GM03348 (cell line): ENCODE measurements at regions not wholly inside any gene's neighbourhood (a gene's known extent, or its start where the extent isn't known, plus 50 kb on each side); places are given as distances from the start of the nearest gene placed in this dataset.
"Not testable (repeated sequence)": the region's sequence is repeated elsewhere in the genome, so short reads cannot be mapped to it uniquely, and the experiment has no call there.

Experiments used
- DNase-seq: peaks from one replicate; pipeline ENCODE4 v3.0.0; 2012; ENCODE audit warnings: low spot score

DNA sequence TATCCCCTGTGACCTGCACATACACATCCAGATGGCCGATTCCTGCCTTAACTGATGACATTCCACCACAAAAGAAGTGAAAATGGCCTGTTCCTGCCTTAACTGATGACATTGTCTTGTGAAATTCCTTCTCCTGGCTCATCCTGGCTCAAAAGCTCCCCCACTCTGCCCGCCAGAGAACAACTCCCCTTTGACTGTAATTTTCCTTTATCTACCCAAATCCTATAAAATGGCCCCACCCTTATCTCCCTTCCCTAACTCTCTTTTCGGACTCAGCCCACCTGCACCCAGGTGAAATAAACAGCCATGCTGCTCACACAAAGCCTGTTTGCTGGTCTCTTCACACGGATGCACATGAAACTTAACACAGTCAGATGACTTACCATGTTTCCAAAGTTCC lies 403.8 kb downstream of the TBC1D32 start:
- not testable (repeated sequence) for DNase-seq

DNA sequence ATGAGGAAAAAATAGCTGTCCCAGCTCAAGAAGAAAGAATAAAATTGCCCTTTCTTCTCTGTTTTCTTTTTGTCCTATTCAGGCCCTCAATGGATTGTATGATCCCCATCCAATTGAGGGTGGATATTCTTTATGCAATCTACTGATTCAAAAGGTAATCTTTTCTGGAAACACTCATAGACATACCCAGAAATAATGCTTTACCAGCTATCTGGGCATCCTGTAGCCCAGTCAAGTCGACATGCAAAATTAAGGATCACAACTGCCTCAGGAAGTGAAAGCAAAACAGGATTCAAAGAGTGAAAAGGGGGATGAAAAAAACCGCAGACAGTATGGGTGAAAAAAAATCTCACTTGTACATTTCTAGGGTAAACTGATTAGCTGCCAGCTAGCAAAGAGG lies 410.1 kb downstream of the TBC1D32 start:
- no peak for DNase-seq

DNA sequence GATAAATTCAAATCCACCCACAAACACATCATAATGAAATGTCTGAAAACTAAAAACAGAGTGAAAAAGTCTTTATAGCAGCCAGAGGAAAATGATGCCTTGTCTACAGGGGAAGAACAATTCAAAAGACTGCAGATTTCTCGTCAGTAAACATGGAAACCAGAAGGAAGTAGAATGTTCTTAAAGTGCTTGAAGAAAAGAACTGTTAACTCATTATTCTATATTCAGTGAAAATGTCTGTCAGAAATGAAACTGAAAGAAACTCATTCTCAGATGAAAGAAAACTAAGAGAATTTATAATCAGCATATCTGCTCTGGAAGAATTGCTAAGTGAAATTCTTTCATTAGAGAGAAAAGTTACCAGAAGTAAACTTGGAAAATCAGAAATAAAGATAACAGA lies 416.1 kb downstream of the TBC1D32 start:
- no peak for DNase-seq

DNA sequence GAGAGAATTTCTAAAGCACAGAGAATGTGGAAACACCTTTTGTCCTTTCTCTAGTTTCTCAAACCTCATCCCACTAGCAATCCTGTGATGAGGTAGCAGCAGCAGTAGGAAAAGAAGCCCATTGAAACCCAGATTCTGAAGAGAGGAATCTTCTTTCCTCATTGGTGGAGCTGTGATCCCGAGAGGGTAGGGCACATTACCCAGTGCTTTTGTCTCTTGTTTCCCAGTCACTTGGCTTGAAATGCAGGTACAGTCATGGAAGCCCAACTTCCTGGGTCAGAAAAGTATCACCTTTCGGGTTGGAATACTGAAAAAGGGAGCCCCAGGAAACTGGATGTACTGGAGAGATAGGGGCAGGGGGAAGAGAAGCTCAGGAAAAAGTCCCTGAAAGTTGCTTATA lies 417.4 kb downstream of the TBC1D32 start:
- no peak for DNase-seq

DNA sequence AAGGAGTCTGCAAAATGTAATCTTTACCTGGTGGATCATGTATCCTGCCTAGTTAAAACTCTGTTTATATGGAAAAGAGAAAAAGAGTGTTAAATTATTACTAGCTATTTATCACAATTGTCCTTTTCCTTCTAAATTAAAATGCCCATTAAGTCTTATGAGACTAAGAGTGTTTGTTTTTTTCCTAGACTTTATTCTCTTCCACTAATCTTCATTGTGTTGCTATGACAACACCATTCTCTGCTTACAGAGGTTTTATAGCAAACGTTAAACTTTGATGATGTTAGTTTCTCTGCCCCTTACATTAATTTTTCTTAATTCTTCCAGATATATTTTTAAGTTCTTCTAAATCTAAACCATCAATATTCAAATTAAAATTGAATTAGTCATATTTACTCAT lies 420.8 kb downstream of the TBC1D32 start:
- DNase-seq, result no peak

DNA sequence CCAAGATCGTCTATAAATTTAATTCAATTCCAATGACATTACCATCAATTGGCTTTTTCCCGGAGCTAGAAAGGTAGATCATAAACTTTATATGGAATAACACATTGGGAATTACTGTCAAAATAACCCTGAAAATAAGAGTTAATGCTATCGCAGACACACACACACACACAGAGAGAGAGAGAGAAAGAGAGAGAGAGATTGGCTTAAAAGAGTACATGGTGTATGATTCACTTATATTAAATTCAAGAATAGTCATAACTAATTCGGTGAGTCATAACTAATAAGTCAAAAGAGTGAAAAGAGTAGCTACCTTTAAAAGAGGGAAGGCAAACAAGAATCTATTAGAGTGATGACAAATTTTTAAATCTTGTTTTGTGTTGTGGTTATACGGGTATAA lies 425.5 kb downstream of the TBC1D32 start:
- no peak for DNase-seq

DNA sequence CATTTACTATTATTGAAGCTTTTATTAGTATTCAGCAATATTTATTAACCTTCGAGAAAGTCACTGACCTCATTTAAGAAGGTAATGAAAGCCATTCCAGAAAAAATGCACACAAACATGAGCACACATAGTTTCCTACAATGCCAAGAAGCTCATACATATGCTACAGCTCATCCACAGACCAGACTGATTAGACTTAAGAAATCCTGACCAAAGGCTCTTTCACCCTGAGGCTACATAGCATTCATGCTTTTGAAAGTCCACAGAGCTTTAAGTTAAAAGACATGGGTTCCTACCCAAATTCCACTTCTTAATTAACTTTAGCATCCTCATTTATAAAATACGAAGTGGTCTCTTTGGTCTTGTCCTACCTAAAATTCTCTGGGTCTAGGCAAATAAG lies 430.4 kb downstream of the TBC1D32 start:
- no peak for DNase-seq

DNA sequence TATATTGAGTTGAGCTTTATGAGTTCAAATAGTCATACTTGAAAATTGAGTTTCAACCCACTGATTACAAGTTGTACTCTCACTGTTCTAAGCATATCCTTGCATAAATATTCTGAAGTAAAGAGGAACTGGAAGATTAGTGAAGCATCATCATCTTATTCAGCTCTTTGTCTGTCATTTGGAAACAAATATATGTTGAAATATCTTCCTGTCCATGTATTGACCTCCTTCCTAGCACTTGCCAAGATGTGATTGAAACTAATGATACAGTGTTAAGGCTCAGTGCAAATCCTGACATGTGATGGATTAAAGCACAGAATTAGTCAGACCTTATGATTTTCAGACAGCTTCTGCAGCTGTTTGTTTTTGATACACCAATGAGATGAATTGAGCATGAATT lies 434.3 kb downstream of the TBC1D32 start:
- no peak for DNase-seq

DNA sequence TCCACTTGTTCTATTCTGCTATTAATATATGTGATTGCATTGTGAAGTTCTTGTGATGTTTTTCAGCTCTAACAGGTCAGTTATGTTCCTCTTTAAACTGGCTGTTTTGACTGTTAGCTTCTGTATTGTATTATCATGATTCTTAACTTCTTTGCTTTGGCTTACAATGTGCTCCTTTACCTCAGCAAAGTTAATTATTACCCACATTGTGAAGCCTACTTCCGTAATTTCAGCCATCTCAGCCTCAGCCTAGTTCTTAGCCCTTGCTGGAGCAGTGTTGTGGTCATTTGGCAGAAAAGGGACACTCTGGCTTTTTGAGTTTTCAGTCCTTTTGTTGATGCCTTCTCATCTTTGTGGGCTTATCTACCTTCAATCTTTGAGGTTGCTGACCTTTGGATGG lies 440.2 kb downstream of the TBC1D32 start:
- no peak for DNase-seq

DNA sequence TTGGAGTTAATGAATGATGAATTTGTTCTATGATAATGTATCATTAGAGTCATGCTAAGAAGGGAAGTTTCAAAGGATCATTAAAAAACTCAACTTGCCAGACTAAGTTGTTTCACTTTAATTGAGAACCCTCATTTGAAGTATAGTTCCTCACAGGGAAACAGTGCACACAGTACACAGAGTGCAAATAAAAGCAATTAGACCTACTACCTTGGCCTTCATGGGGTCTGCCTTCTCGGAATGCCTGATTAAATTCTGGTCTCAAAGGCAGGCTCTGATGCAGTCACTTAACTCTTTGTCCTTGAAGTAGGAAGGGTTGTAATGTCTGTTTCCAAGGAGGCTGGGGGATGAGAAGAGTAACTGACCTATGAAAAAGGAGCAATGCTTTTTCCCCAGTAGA lies 457.3 kb downstream of the TBC1D32 start:
- no peak for DNase-seq

DNA sequence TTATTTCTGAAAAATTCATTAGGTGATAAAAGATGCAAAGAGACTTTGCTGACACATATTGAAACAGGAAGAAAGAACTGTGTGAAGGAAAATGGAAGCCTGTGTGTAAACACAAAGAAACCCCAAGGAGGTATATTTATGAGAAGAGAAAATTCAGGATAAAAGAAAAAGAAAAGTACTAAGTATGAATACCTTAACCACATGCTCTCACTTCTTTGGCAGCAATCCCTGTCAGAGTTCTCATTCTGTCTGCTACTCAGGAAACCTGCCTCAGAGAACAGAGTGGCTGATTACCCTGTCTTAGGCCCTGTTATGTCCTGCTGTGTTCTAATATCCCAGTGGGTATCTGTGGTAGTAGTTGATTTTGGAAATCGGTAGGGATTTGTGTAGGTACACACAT lies 457.9 kb downstream of the TBC1D32 start:
- DNase-seq, result no peak

DNA sequence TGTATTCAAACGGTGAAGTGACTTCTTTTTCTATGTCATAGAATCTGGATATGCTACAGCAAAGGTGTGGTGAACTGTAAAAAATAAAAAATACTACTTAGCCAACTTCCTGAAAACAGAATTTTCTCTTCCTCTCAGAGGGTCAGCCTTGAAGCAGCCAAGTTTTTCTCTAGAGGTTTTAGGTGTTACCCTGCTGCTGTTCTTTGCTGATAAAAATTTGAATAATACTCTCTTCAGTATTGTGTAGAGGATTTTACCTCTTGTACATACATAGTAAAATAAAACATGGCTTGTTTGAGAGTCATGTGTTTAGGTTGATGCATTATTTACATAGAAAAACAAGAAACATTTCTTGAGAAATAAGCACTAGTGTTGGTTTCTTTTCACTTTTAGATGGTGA lies 458.4 kb downstream of the TBC1D32 start:
- DNase-seq, result no peak

DNA sequence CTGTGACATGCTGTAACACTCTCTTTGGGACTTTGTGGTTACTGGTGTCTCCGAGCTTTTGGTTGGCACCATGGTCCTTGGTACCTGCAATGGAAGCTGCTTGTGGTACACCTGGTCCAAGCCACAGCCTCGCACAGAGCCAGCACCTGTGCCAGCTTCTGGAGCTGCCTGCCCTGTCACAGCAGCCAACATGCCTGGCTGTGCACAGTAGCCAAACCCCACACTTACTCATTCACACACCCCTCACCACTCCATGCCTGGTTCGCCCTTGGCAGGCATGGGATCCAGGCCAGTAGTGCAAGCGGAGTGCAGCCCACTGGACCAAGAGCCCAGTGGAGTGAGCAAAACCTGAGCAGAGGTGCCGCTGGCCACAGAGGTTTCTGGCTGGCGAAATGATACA lies 459.9 kb downstream of the TBC1D32 start:
- no peak for DNase-seq

DNA sequence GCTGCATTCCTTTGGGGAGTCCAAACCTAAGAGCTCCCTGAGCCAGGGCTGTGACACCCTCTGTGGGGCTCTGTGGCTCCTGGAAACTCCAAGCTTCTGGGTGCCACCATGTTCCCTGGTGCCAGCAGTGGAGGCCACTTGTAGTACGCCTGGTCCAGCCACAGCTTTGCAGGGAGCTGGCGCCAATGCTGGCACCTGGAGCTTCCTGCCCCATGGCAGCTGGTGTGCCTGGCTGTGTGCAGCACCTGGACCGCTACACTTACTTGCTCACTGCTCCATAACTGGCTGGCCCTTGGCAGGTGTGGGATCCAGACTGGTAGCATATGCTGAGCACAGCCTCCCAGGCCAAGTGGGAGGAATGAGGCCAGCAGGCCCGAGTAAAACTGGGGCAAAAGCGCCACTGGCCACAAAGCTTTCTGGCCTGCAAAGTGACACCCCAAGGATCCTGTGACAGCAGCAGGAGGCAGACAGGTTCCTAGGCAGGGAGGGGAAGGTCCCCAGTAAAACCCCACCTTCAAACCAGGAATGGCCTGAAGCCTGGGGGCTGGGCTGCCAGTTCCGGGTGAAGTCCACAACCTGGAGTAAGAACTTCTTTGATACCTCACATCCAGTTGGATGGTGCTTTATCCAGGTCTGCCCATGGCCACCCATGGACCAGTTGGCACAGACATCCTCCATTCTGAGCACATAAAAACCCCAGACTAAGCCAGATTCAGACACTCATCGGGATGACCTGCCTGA lies 461.0 kb downstream of the TBC1D32 start:
- no peak for DNase-seq

DNA sequence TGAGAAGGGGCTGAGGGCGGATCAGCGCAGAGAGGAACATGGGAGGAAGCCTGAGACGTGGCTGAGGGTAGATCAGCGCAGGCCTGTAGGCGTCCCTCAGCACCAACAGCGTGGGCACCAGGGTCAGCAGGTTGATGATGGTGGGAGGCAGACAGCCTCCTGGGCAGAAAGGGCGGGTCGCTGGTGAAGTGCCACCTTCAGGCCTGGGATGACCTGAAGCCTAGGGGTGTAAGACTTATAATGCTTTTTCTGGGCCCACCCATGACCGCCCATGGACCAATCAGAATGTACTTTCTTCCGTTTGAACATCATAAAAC lies 462.1 kb downstream of the TBC1D32 start:
- no peak for DNase-seq

DNA sequence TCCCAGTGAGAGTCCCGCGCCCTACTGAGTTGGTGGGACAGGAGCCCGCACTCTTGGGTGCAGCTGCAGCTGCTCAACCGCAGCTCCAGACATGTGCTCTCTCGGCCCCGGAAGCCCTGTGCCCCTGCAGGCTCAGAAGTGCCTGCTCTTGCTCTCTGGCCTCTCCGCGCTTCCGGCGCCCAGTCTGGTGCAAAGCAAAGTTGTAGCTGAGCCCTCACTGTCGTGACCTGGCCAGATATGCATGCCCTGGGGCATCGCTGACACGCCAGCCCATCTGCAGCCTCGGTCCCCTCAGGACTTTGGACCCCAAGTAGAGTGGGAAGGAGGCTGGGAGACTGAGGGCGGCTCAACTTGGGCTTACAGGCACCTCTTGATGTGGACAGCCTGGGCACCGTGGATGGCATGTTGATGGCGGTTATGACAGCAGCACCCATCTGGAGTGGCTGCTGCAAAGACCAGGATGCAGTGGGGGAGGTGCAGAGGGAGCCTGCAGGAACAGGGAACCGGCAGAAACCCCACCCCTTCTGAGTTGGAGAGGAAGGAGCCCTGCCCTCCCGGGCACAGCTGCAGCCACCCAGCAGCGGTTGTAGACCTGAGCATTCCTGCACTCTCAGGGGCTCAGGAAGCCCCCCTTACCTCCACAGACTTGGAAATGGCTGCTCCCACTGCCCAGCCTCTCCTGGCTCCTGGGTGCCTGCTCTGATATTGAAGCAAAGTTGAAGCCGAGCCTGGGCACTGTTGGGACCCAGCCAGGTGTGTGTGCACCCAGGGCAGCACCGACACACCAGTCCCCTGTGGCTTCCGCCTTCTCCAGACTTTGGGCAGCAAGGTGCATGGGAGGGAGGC lies 462.6 kb downstream of the TBC1D32 start:
- DNase-seq, result no peak

DNA sequence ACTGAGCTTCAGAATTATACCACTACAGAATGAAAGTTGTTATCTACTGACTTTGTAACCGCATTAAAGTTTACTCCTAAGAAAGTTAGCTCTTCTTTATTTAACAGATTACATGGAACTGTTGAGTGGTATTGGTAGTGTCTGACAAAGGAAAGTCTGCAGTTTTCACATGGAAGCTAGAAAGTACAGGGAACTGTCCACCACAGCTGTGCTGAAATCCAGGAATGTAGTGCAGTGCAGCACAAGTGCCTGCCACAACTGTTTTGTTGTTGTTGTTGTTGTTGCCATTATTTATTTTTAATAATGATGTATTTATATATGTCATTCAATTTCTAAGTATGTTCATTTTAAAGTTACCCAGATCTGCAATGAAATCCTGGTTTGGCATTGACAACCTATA lies 464.9 kb downstream of the TBC1D32 start:
- DNase-seq, result no peak

DNA sequence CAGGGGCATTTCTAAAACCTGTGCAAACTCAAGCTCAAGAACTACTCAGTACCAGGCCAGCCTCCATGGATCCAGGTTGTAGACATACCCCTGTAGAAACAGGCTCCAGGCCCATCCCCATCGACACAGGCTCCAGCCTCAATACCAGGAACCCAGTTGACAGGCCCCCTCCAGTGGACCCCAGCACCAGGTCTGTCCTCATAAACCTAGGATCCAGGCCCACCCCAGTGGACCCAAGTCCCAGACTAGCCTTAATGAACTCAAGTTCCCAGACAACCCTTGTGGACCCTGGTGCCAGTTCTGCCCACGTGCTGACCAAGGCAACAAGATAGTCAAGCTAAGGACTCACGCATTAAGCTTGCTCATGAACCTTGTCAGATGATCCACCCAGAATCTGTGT lies 476.9 kb downstream of the TBC1D32 start:
- no peak for DNase-seq

DNA sequence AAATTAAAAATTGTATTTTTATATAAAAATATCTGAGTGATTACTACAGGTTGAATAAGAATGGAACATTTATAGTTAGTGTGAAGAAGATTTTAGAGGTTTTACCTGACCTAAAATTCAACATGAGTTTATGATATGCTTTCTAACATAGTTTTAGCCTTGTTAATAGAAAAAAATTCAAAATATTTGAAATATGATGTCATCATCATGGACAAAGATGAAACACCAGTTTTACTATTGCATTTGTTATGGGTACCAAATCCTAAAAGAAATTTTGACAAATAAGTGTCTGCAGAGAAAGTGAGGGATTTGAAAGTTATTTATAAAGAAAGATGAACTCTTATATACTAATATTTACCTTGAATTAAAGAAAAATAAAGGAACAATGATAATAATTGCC lies 479.7 kb downstream of the TBC1D32 start:
- no peak for DNase-seq

DNA sequence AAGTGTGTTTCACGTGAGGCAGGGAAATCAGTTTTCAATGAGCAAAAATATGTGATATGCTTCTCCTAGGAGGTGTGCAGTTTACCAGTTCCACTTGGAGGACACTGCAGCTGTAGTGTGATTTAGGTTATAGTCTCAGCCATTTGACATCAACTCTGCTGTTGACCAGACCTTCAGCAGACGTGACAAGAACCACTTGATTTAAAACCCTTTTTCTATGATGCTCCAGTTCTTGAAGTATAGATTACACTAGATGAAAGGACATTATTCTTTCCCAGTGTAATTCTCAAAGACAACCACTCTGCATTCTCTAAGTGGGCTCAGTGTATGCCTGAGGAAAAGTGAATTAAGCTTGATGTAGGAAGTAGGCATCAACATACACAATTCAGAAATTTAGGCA lies 480.8 kb downstream of the TBC1D32 start:
- DNase-seq, result no peak

DNA sequence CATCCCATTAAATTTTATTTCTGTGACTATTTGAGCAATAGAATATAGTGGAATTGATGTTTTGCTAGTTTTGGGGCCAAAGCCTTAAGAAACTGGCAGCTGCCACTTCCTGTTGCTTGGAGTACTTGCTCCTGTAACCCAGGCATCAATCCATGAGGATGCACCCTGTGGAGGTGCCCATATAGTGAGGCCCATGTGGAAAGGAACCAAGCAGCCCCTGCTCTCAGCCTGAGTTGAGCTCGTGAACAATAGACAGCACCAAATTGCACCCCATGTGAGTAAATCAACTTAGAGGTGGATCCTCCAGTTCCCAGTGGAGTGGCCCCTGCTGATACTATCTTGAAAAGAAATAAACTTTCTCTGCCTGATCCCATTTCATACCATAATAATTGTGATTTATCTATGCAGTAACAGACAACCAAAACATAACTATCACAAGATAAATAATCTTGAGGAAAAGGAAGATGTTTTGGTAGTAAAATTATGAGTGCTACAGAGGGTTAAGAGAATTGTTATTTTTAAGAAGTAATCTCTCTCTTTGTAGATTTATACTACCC lies 481.9 kb downstream of the TBC1D32 start:
- no peak for DNase-seq

DNA sequence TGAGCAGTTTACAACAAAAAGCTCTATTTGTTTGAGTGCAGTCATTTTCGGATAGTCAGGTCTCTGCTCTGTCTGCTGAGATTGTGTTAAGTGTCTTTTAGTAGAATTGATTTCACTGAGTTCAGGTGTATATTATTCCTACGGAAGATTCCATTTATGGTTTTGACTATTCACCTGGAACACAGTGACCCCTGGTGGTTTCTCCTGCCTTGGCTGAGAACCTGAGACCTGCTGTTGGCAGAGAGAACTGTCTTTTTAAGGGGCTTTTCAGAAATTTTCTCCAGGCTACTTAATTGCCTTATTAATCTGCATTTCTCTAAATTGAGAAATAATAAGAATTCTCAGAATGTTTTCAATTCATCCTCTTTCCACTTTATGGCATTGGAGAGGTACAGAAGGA lies 508.0 kb downstream of the TBC1D32 start:
- DNase-seq, result no peak

DNA sequence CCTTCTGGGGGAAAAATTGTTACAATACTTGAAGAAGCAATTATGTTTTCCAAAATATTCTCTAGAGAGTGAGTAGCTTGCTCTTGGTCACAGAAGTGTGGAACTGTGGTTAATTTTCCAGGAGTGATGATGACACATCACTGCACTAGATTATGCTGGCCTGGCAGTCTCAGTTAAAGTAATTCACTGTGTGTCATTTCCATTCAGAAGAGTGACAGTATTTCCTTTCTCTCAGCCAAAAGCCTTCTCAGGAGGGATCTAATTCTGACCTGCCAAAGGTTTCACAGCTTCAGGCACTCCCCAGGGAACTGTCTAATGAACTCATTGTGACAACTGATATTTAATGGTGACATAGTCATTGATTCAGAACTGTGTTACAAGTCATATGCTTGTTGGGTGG lies 517.5 kb downstream of the TBC1D32 start:
- no peak for DNase-seq

DNA sequence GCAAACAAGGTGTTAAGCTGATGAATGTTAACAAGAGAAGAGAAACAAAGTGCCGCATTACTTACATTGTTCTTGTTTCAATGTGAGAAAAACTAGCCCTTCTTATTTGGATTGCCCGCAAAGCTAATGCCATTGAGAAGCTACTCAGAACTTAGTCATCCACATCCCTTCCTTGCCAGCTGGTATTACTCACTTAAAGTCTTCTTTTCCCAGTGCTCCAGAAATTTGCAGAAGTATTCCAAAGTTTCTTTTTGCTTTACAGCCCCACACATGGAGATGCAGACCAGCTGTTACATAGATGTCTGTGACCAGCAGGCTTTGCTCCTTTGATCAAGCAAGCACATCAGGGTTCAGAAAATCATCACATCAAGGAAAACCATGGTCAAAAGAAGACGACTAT lies 529.0 kb downstream of the TBC1D32 start:
- DNase-seq, result peak; percentile 3
